Testis (tissue), 2 donors: ENCODE measurements at regions not wholly inside any gene's neighbourhood (a gene's known extent, or its start where the extent isn't known, plus 50 kb on each side); places are given as distances from the start of the nearest gene placed in this dataset.

Experiments used
- DNase-seq: peaks from one replicate; pipeline ENCODE4 v3.0.0-alpha.2; 2019
- H3K27ac ChIP-seq, 2 donors: fragments of 200-600 bp; sonication (generic); one replicate each; pipeline ENCODE4 v1.5.1; 2019
- H3K27me3 ChIP-seq: fragments of 200-600 bp; sonication (generic); one replicate; pipeline ENCODE4 v1.5.1; 2019
- H3K36me3 ChIP-seq: fragments of 200-600 bp; sonication (generic); one replicate; pipeline ENCODE4 v1.5.1; 2017; ENCODE audit warnings: low read depth; ENCODE audit errors: missing control alignments
- H3K4me1 ChIP-seq: fragments of 200-600 bp; sonication (generic); one replicate; pipeline ENCODE4 v1.5.1; 2019
- H3K4me3 ChIP-seq, 2 donors: fragments of 200-600 bp; sonication (generic); one replicate each; pipeline ENCODE4 v1.5.1; 2017 to 2019
- H3K9me3 ChIP-seq: fragments of 200-600 bp; sonication (generic); one replicate; pipeline ENCODE4 v1.5.1; 2017
- POLR2A ChIP-seq: fragments of 450-650 bp; IDR thresholded peaks from one replicate; pipeline ENCODE4 v1.6.1; 2017; ENCODE audit warnings: antibody characterized with exemption, mild to moderate bottlenecking, moderate library complexity
- WGBS, 2 donors: methylation state at CpG; one replicate each; pipeline ENCODE4 v1.1.5; 2018; 5-methylcytosine and 5-hydroxymethylcytosine counted together
- intact Hi-C: fragments of 100-400 bp; cut with DNase I; formaldehyde crosslinking; loops from one replicate; pipeline ENCODE4 v1.15.1; 2023; ENCODE audit warnings: low total_unique reads
- TF ChIP-seq, protein P1 (sequence below), 3 experiments: fragments of 450-650 bp in 2 of 3; fragments of 200-600 bp in 1 of 3; sonication (generic) in 1 of 3; IDR thresholded peaks; one replicate each; pipeline ENCODE4 v1.5.1; 2016 to 2019; ENCODE audit warnings: antibody characterized with exemption in 3 of 3, mild to moderate bottlenecking in 2 of 3, moderate library complexity in 1 of 3

DNA sequence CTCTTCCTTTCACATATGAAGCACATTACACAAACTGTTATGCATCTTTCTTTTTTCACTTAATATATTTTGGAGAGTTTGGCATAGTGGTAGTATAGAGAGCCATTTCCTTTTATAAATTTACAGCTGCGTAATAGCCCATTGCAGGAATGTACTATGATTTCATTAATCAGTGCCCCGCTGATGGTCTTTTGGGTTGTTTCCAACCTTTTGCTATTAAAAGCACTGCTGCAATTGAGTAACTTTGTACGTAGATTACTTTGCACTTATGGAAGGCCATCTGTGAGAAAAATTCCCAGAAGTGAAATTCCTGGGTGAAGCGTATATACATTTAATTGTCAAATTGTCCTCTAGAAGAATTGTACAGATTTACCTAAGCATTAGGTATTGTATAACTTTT is 565.3 kb upstream of the ZNF804A start:
- H3K27me3 ChIP-seq = no peaks in the 10 kb centered on the region
- intact Hi-C loops = no loop called here
- no peaks in the 10 kb centered on the region for H3K9me3 ChIP-seq
- TF ChIP-seq, protein P1, sequence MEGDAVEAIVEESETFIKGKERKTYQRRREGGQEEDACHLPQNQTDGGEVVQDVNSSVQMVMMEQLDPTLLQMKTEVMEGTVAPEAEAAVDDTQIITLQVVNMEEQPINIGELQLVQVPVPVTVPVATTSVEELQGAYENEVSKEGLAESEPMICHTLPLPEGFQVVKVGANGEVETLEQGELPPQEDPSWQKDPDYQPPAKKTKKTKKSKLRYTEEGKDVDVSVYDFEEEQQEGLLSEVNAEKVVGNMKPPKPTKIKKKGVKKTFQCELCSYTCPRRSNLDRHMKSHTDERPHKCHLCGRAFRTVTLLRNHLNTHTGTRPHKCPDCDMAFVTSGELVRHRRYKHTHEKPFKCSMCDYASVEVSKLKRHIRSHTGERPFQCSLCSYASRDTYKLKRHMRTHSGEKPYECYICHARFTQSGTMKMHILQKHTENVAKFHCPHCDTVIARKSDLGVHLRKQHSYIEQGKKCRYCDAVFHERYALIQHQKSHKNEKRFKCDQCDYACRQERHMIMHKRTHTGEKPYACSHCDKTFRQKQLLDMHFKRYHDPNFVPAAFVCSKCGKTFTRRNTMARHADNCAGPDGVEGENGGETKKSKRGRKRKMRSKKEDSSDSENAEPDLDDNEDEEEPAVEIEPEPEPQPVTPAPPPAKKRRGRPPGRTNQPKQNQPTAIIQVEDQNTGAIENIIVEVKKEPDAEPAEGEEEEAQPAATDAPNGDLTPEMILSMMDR (IDR thresholded peaks at IDR 0.05) = no peak
- TF ChIP-seq POLR2A = no peak
- no peak for DNase-seq
- 82 to 84% methylated on average over 4 of the region's 4 CpGs for WGBS, 2 donors
- H3K4me1 ChIP-seq = no peaks in the 10 kb centered on the region
- H3K27ac ChIP-seq = no peak overlapping the region
- H3K4me3 ChIP-seq = no peak overlapping the region
- no peaks in the 10 kb centered on the region for H3K36me3 ChIP-seq

DNA sequence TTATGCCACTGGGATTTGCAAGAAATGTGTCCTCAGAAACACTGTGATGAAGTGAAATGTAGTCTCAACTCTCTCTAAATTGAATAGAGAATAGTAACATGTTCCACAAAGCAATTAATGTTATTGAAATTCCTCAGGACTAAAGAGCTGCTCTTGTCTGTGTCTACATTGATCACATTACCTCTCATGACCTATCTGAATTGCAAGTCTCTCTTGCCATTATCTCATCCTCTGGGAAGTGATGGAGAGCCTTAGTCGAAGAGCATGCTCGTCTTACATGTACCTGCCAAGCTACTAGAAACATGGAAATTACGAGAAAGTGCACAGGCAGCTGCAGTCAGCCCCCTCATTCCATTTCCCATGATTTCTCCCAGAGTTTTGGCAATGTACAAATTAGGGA is 561.1 kb upstream of the ZNF804A start:
- H3K36me3 ChIP-seq = no peaks in the 10 kb centered on the region
- intact Hi-C loops = no loop called here
- H3K4me3 ChIP-seq = no peak overlapping the region
- H3K9me3 ChIP-seq = no peaks in the 10 kb centered on the region
- H3K27me3 ChIP-seq = no peaks in the 10 kb centered on the region
- WGBS, 2 donors = 72% methylated on average over 3 of the region's 3 CpGs
- H3K4me1 ChIP-seq = no peaks in the 10 kb centered on the region
- no peak for TF ChIP-seq POLR2A
- TF ChIP-seq, protein P1 (IDR thresholded peaks at IDR 0.05) = no peak
- no peak for DNase-seq
- H3K27ac ChIP-seq = no peak overlapping the region

DNA sequence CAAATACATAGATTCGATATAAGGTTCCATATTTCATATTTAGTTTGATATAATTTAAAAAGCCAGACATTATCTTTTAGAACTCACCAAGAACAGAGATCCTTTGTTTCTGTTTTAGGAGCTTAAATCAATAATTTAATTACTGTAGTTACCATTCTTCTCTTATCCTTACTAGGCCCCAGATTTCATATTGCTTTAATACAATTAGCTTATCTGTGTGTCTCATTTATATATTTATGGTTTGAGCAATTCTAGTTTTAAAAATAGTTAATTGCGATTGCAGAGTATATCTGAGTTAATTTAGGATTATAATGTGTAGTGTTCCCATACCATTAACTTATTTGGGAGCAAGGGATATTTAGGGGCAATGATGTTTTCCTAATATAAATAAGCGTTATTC is 558.8 kb upstream of the ZNF804A start:
- intact Hi-C loops = no loop called here
- DNase-seq = no peak
- Histone ChIP-seq H3K36me3 (no peaks in the 10 kb centered on the region), H3K27me3 (no peaks in the 10 kb centered on the region), H3K4me1 (no peaks in the 10 kb centered on the region), H3K9me3 (no peaks in the 10 kb centered on the region), H3K4me3 (no peak overlapping the region), H3K27ac (no peak overlapping the region)
- TF ChIP-seq, protein P1 (IDR thresholded peaks at IDR 0.05) = no peak
- TF ChIP-seq POLR2A = no peak
- 90 to 93% methylated on average over 3 of the region's 3 CpGs for WGBS, 2 donors

DNA sequence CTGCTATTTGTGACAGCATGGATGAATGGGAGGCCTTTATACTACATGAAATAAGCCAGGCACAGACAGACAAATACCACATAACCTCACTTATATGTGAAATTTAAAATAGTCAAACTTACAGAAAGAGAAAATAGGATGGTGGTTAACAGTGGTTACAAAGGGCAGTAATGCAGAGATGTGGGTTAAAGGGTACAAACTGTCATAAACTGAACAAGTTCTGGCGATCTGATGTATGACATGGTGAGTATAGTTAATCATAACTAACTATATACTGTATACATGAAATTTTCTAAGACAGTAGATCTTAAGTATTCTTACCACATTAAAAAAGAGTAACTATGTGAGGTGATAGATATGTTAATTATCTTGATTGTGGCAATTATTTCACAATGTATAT is 558.1 kb upstream of the ZNF804A start:
- Histone ChIP-seq H3K9me3 (no peaks in the 10 kb centered on the region), H3K27ac (no peak overlapping the region), H3K27me3 (no peaks in the 10 kb centered on the region), H3K36me3 (no peaks in the 10 kb centered on the region), H3K4me3 (no peak overlapping the region), H3K4me1 (no peaks in the 10 kb centered on the region)
- intact Hi-C loops = no loop called here
- TF ChIP-seq POLR2A = no peak
- TF ChIP-seq, protein P1 (IDR thresholded peaks at IDR 0.05) = no peak
- 91 to 93% methylated on average over 1 of the region's 1 CpG for WGBS, 2 donors
- no peak for DNase-seq

- TF ChIP-seq, protein P1 (IDR thresholded peaks at IDR 0.05) = no peak
- TF ChIP-seq POLR2A = no peak
- Histone ChIP-seq H3K27ac (no peak overlapping the region), H3K36me3 (no peaks in the 10 kb centered on the region), H3K27me3 (no peaks in the 10 kb centered on the region), H3K4me1 (no peaks in the 10 kb centered on the region), H3K9me3 (no peaks in the 10 kb centered on the region), H3K4me3 (no peak overlapping the region)
- DNase-seq = no peak
- intact Hi-C loops = no loop called here
- WGBS, 2 donors = 52 to 55% methylated on average over 3 of the region's 3 CpGs
These were observed 557.3 kb upstream of the ZNF804A start for GRCh38 chr2:184041077-184041476.
